ENCODE measurements at regions not wholly inside any gene's neighbourhood (a gene's known extent, or its start where the extent isn't known, plus 50 kb on each side); places are given as distances from the start of the nearest gene placed in this dataset.

GRCh38 chr4:130628531-130628930, 1532.6 kb downstream of the C4orf33 start:
- Histone ChIP-seq H3K4me3 (ENCODE audit: low read depth, low read length) (no peak overlapping the region), H3K36me3 (ENCODE audit: control insufficient read depth, insufficient read depth, low read length) (no peaks in the 10 kb centered on the region), H3K27me3 (ENCODE audit: control insufficient read depth, insufficient read depth, low read length) (no peaks in the 10 kb centered on the region)
- no peak for TF ChIP-seq CTCF (IDR thresholded peaks at IDR 0.05; ENCODE audit: insufficient read depth, low read depth, low read length)
- ChIA-PET CTCF (no interaction called here), POLR2A (no interaction called here)
- DNase-seq (ENCODE audit: low read depth), result no peak

- ChIA-PET POLR2A (no interaction called here), CTCF (interaction anchor here (0.6 kb wide), 1 partner anchor 566 kb away, joined by 3 read pairs; no protein-coding TSS in a partner anchor)
- Histone ChIP-seq H3K4me3 (ENCODE audit: low read depth, low read length) (no peak overlapping the region), H3K36me3 (ENCODE audit: control insufficient read depth, insufficient read depth, low read length) (no peaks in the 10 kb centered on the region), H3K27me3 (ENCODE audit: control insufficient read depth, insufficient read depth, low read length) (no peaks in the 10 kb centered on the region)
- no peak for TF ChIP-seq CTCF (IDR thresholded peaks at IDR 0.05; ENCODE audit: insufficient read depth, low read depth, low read length)
- DNase-seq (ENCODE audit: low read depth), result no peak
These were observed 1537.0 kb downstream of the C4orf33 start for GRCh38 chr4:130632731-130633604.

GRCh38 chr4:130636486-130636885, 1540.5 kb downstream of the C4orf33 start:
- CTCF ChIA-PET, result interaction anchor here (1.1 kb wide), 1 partner anchor 22 kb away, joined by 4 read pairs; no protein-coding TSS in a partner anchor

GRCh38 chr4:130640592-130640991, 1544.6 kb downstream of the C4orf33 start:
- ChIA-PET POLR2A (no interaction called here), CTCF (no interaction called here)
- Histone ChIP-seq H3K36me3 (ENCODE audit: control insufficient read depth, insufficient read depth, low read length) (no peaks in the 10 kb centered on the region), H3K27me3 (ENCODE audit: control insufficient read depth, insufficient read depth, low read length) (no peaks in the 10 kb centered on the region), H3K4me3 (ENCODE audit: low read depth, low read length) (no peak overlapping the region)
- TF ChIP-seq CTCF (IDR thresholded peaks at IDR 0.05; ENCODE audit: insufficient read depth, low read depth, low read length), result no peak
- no peak for DNase-seq (ENCODE audit: low read depth)

More at GRCh38 chr4:130636486-130636885, 1540.5 kb downstream of the C4orf33 start:
- no peaks in the 10 kb centered on the region for H3K27me3 ChIP-seq (ENCODE audit: control insufficient read depth, insufficient read depth, low read length)
- POLR2A ChIA-PET, result no interaction called here
- H3K4me3 ChIP-seq (ENCODE audit: low read depth, low read length), result no peak overlapping the region
- TF ChIP-seq CTCF (IDR thresholded peaks at IDR 0.05; ENCODE audit: insufficient read depth, low read depth, low read length), result no peak
- no peaks in the 10 kb centered on the region for H3K36me3 ChIP-seq (ENCODE audit: control insufficient read depth, insufficient read depth, low read length)
- no peak for DNase-seq (ENCODE audit: low read depth)

- no peaks in the 10 kb centered on the region for H3K36me3 ChIP-seq (ENCODE audit: control insufficient read depth, insufficient read depth, low read length)
- H3K27me3 ChIP-seq (ENCODE audit: control insufficient read depth, insufficient read depth, low read length), result no peaks in the 10 kb centered on the region
- TF ChIP-seq CTCF (IDR thresholded peaks at IDR 0.05; ENCODE audit: insufficient read depth, low read depth, low read length), result no peak
- no peak for DNase-seq (ENCODE audit: low read depth)
- POLR2A ChIA-PET, result no interaction called here
- CTCF ChIA-PET, result no interaction called here
- H3K4me3 ChIP-seq (ENCODE audit: low read depth, low read length), result no peak overlapping the region
These were observed 1550.9 kb downstream of the C4orf33 start for GRCh38 chr4:130646886-130647285.
